Ovary (tissue), 7 donors: ENCODE measurements at regions not wholly inside any gene's neighbourhood (a gene's known extent, or its start where the extent isn't known, plus 50 kb on each side); places are given as distances from the start of the nearest gene placed in this dataset.

Source experiments
- DNase-seq, 5 donors: peaks; one replicate each; pipeline ENCODE4 v3.0.0-alpha.2; 2019 to 2020
- H3K27ac ChIP-seq, 2 donors: fragments of 200-600 bp; one replicate each; pipeline versions ENCODE4 v1.5.1 to v1.8.0; 2019 to 2022
- H3K27me3 ChIP-seq: fragments of 200-600 bp; one replicate; pipeline ENCODE4 v1.8.0; 2022
- H3K36me3 ChIP-seq: fragments of 200-600 bp; sonication (generic); one replicate; pipeline ENCODE4 v1.5.1; 2019
- H3K4me1 ChIP-seq: one replicate; pipeline ENCODE4 v1.8.1; 2013; ENCODE audit warnings: mild to moderate bottlenecking, moderate library complexity; ENCODE audit not compliant: insufficient read depth
- H3K4me3 ChIP-seq: fragments of 200-600 bp; sonication (generic); one replicate; pipeline ENCODE4 v1.5.1; 2017
- H3K9me3 ChIP-seq, 2 donors: fragments of 200-600 bp in 1 of 2; sonication (generic) in 1 of 2; one replicate each; pipeline versions ENCODE4 v1.5.1 to v1.8.1; 2013 to 2019; ENCODE audit warnings: mild to moderate bottlenecking in 1 of 2, moderate library complexity in 1 of 2
- EP300 ChIP-seq: sonication (generic); formaldehyde crosslinking; IDR thresholded peaks from one replicate; pipeline ENCODE4 v1.6.1; 2017; ENCODE audit warnings: antibody characterized with exemption
- POLR2A ChIP-seq: fragments of 450-650 bp; IDR thresholded peaks from one replicate; pipeline ENCODE4 v1.6.1; 2017; ENCODE audit warnings: antibody characterized with exemption, mild to moderate bottlenecking, moderate library complexity
- WGBS, 3 donors: extraction: QIAGEN DNeasy Blood & Tissue Kit in 1 of 3; methylation state at CpG; one replicate each; pipeline versions ENCODE4 v1.1.5 to v1.1.7; 2013 to 2017; 5-methylcytosine and 5-hydroxymethylcytosine counted together
- intact Hi-C, 4 donors: fragments of 100-400 bp; cut with DNase I; formaldehyde crosslinking; loops; one replicate each; pipeline versions ENCODE4 v1.11.0 to v1.15.1; 2022 to 2023
- TF ChIP-seq, protein P1 (sequence below), 3 donors: fragments of 450-650 bp in 2 of 3; fragments of 200-600 bp in 1 of 3; IDR thresholded peaks; one replicate each; pipeline versions ENCODE4 v1.5.1 to v1.8.0; 2016 to 2022; ENCODE audit warnings: antibody characterized with exemption in 3 of 3, mild to moderate bottlenecking in 1 of 3
- donor health status: DM: no; HTN: no; CAD: no; lungs with moderate emphysema.
- donor health status: DM: no; HTN: no; CAD: no.
- donor health status: Bipolar disorder and iron deficiency.
- donor health status: DM: no; HTN: no; CAD: no.
- donor health status: DM: yes; HTN: yes; CAD: no.

DNA sequence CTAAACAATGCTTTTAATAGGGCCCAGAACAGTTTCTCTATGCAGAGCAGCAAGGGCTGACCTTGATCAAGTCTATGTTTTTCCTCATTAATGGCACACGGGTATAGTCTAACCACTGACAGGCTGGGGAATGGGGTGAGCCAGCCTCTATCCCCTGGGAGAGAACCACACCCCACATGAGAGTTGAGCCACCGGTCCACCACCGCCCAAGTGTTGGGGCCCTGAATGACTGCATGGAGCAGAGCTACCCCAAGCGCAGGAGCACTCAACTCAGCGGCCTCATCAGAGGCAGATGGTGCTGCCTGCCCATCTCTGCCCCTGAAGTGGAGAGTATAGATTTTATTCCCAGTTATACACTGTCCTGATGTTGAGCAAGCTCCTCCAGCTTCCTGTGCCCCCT is 247.9 kb upstream of the IRX1 start:
- H3K4me3 ChIP-seq, result no peak overlapping the region
- no peaks in the 10 kb centered on the region for H3K4me1 ChIP-seq
- 87 to 93% (median 90%) methylated on average over 5 of the region's 5 CpGs for WGBS, 3 donors
- DNase-seq, result no peak
- no peaks in the 10 kb centered on the region for H3K9me3 ChIP-seq
- intact Hi-C loops, result no loop called here
- H3K27ac ChIP-seq, result no peak overlapping the region
- no peaks in the 10 kb centered on the region for H3K36me3 ChIP-seq
- no peaks in the 10 kb centered on the region for H3K27me3 ChIP-seq
- TF ChIP-seq, protein P1, sequence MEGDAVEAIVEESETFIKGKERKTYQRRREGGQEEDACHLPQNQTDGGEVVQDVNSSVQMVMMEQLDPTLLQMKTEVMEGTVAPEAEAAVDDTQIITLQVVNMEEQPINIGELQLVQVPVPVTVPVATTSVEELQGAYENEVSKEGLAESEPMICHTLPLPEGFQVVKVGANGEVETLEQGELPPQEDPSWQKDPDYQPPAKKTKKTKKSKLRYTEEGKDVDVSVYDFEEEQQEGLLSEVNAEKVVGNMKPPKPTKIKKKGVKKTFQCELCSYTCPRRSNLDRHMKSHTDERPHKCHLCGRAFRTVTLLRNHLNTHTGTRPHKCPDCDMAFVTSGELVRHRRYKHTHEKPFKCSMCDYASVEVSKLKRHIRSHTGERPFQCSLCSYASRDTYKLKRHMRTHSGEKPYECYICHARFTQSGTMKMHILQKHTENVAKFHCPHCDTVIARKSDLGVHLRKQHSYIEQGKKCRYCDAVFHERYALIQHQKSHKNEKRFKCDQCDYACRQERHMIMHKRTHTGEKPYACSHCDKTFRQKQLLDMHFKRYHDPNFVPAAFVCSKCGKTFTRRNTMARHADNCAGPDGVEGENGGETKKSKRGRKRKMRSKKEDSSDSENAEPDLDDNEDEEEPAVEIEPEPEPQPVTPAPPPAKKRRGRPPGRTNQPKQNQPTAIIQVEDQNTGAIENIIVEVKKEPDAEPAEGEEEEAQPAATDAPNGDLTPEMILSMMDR (IDR thresholded peaks at IDR 0.05), result no peak
- TF ChIP-seq EP300 (no peak), POLR2A (no peak)

DNA sequence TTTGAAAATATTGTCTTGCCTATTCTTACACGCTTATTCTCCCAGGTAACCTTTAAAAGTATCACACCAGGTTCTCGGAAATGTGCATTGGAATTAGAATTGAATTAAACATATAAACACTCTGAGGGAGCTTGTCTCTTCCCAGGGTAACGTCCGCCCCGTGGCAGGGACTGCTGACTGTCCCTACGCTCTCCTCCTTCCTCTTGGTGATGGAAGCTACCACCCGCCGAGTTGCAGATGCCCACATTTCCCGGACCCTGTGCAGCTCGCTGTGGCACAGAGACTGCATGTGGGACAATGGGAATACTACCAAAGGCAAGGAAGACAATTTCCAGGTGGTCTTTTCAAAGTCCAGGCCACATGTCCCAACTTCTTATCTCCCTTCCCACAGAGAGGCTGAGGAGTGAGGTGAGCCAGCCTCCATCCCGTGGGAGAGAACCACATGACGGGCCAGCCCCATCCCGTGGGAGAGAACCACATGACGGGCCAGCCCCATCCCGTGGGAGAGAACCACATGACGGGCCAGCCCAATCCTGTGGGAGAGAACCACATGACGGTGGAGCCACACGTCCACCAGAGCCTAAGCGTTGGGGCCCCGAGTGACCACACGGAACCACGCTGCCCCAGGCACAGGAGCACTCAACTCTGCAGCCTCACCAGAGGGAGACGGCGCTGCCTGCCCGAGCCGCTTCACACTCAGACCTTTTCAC is 249.4 kb upstream of the IRX1 start:
- Histone ChIP-seq H3K27me3 (no peaks in the 10 kb centered on the region), H3K36me3 (no peaks in the 10 kb centered on the region), H3K4me1 (no peaks in the 10 kb centered on the region), H3K27ac (no peak overlapping the region), H3K4me3 (no peak overlapping the region), H3K9me3 (no peaks in the 10 kb centered on the region)
- intact Hi-C loops, result no loop called here
- no peak for DNase-seq
- no peak for TF ChIP-seq POLR2A
- no peak for TF ChIP-seq EP300
- TF ChIP-seq, protein P1 (IDR thresholded peaks at IDR 0.05), result no peak
- WGBS, 3 donors, result 83 to 85% (median 84%) methylated on average over 26 of the region's 26 CpGs

GRCh38 chr5:3345195-3345594 is 250.4 kb upstream of the IRX1 start:
- no peak for DNase-seq
- Histone ChIP-seq H3K4me3 (no peak overlapping the region), H3K27me3 (no peaks in the 10 kb centered on the region), H3K4me1 (no peaks in the 10 kb centered on the region), H3K36me3 (no peaks in the 10 kb centered on the region), H3K9me3 (no peaks in the 10 kb centered on the region), H3K27ac (no peak overlapping the region)
- intact Hi-C loops, result no loop called here
- TF ChIP-seq POLR2A (no peak), EP300 (no peak)
- TF ChIP-seq, protein P1 (IDR thresholded peaks at IDR 0.05), result no peak
- 77 to 82% (median 82%) methylated on average over 8 of the region's 8 CpGs for WGBS, 3 donors

- no peak for DNase-seq
Measured at GRCh38 chr5:3344671-3345070, 251.0 kb upstream of the IRX1 start.

More at GRCh38 chr5:3344671-3345070, 251.0 kb upstream of the IRX1 start:
- no peaks in the 10 kb centered on the region for H3K27me3 ChIP-seq
- no peaks in the 10 kb centered on the region for H3K36me3 ChIP-seq
- 80 to 83% (median 83%) methylated on average over 11 of the region's 11 CpGs for WGBS, 3 donors
- intact Hi-C loops, result no loop called here
- TF ChIP-seq POLR2A (no peak), EP300 (no peak)
- TF ChIP-seq, protein P1 (IDR thresholded peaks at IDR 0.05), result no peak
- H3K27ac ChIP-seq, result no peak overlapping the region
- no peak overlapping the region for H3K4me3 ChIP-seq
- no peaks in the 10 kb centered on the region for H3K9me3 ChIP-seq
- no peaks in the 10 kb centered on the region for H3K4me1 ChIP-seq
